ENCODE measurements at regions not wholly inside any gene's neighbourhood (a gene's known extent, or its start where the extent isn't known, plus 50 kb on each side); places are given as distances from the start of the nearest gene placed in this dataset.

DNA sequence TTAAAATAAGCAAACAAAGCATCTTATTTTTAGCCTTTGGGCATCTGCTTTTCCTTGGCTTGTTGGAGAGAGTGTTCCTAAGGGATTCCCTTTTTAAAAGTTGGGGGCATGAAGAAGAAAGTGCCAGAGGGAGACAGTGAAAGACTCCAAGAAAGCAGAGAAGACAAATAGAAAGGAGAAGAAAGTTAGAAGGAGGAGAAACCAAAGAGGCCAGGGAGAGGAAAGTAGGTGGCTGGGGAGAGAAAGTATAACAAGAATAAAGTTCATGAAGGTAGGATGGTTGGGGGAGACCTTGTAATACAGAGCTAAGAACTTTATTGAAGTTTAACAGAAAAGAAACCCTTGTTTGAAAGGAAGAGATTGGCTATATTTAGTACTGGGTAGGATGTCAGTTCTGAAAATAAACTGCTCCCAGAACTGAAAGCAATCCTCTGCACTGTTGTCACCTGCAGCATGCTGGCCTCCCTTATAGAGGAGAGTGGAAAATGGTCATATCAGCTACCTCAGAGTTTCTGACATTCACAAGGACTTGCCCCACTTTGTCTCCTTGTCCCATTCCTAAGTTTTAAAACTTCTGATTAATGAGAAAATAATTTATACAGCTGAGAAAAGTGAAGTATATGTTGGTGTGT is 125.3 kb upstream of the VAMP7 start:
- Histone ChIP-seq H3K27ac (ENCODE audit: insufficient read depth, low read depth, low read length) (no peak overlapping the region), H3K4me1 (ENCODE audit: control insufficient read depth, extremely low read depth, insufficient read depth, low read length) (no peaks in the 10 kb centered on the region), H3K4me3 (replicated peaks in 1 of 3; ENCODE audit: insufficient read depth in 1 of 3, low read depth in 1 of 3, low read length in 3 of 3) (no peak overlapping the region), H3K36me3 (ENCODE audit: control insufficient read depth in 2 of 2, extremely low read depth in 1 of 2, insufficient read depth in 2 of 2, low read length in 2 of 2) (no peaks in the 10 kb centered on the region), H3K9me1 (replicated peaks; ENCODE audit: control insufficient read depth, extremely low read depth, insufficient read depth, low read length) (no peaks in the 10 kb centered on the region), H3K4me2 (ENCODE audit: insufficient read depth, low read length) (no peak overlapping the region), H3K27me3 (ENCODE audit: control insufficient read depth in 2 of 2, insufficient read depth in 2 of 2, low read length in 2 of 2) (no peaks in the 10 kb centered on the region), H3K9me3 (replicated peaks; ENCODE audit: control insufficient read depth, insufficient read depth, low read length) (no peaks in the 10 kb centered on the region), H2AFZ (ENCODE audit: low read depth, low read length) (no peak overlapping the region), H3K9ac (replicated peaks; ENCODE audit: extremely low read depth, insufficient read depth, low read length) (no peak overlapping the region), H3K79me2 (ENCODE audit: control insufficient read depth, insufficient read depth, low read length) (no peaks in the 10 kb centered on the region), H4K20me1 (replicated peaks; ENCODE audit: control insufficient read depth, extremely low read depth, insufficient read depth, low read length) (no peaks in the 10 kb centered on the region)
- BruUV-seq (replicated peaks), result no TSS peak
- FAIRE-seq (no peak), DNase-seq (ENCODE audit: low read depth, low spot score) (no peak)
- intact Hi-C loops (cut with micrococcal nuclease), result no loop called here
- no peak for TF ChIP-seq GATA2 (IDR thresholded peaks at IDR 0.05; ENCODE audit: insufficient read depth, insufficient read length, low read depth, low read length)
- no peak for TF ChIP-seq MYC (IDR thresholded peaks at IDR 0.05; ENCODE audit: low read depth, low read length)
- TF ChIP-seq FOS (IDR thresholded peaks at IDR 0.05; ENCODE audit: borderline replicate concordance, insufficient read depth, low read length), result no peak
- TF ChIP-seq JUN (IDR thresholded peaks at IDR 0.05; ENCODE audit: borderline replicate concordance, insufficient read depth, insufficient read length, low read depth), result no peak
- TF ChIP-seq EZH2 (IDR thresholded peaks at IDR 0.05; ENCODE audit: borderline replicate concordance, low read depth, low read length, severe bottlenecking), result no peak
- TF ChIP-seq, protein P1, sequence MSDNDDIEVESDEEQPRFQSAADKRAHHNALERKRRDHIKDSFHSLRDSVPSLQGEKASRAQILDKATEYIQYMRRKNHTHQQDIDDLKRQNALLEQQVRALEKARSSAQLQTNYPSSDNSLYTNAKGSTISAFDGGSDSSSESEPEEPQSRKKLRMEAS (IDR thresholded peaks at IDR 0.05; ENCODE audit: insufficient read depth, insufficient read length), result no peak
- TF ChIP-seq POLR2A (IDR thresholded peaks at IDR 0.05; ENCODE audit: low read depth, low read length), result no peak
- no peak for TF ChIP-seq CTCF (IDR thresholded peaks at IDR 0.05; ENCODE audit: extremely low read depth in 1 of 2, insufficient read depth in 1 of 2, low read depth in 1 of 2, low read length in 2 of 2)
- TF ChIP-seq POLR2AphosphoS5 (IDR thresholded peaks at IDR 0.05; ENCODE audit: insufficient read depth, low read depth, low read length), result no peak
- POLR2A ChIA-PET, result no interaction called here
- CTCF ChIA-PET, result no interaction called here
- dilution Hi-C loops (cut with MboI; ENCODE audit: extremely low pct_ligation_motif_present, low sequenced_read_pairs), result no loop called here

Measured in endothelial cell of umbilical vein (primary cell).